Left renal pelvis (tissue), 4 donors: ENCODE measurements at regions not wholly inside any gene's neighbourhood (a gene's known extent, or its start where the extent isn't known, plus 50 kb on each side); places are given as distances from the start of the nearest gene placed in this dataset.
"Not testable (repeated sequence)": the region's sequence is repeated elsewhere in the genome, so short reads cannot be mapped to it uniquely, and the experiment has no call there.

Source experiments
- DNase-seq, 4 donors: peaks; one replicate each; pipeline ENCODE4 v3.0.0-alpha.2; 2013; ENCODE audit warnings: low read depth in 4 of 4, low spot score in 3 of 4

DNA sequence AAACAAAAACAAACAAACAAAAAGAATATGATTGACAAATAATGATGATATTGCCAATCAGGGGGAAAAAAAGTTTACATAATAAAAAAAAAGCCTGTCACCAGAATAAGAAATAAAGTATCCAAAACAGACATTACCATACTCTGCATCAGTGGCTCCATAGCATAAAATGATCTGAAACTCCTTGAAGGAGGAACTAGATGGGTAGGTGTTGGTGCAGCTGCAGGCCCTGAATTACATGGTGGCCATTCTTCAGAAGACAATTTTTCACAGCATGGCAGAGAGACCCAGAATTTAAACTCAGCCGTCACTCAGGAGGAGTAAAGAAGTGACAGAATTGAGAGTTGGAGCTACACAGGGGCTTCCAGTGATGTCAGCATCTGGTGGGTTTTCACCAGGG is 60.2 kb downstream of the GLUL start:
- no peak for DNase-seq

DNA sequence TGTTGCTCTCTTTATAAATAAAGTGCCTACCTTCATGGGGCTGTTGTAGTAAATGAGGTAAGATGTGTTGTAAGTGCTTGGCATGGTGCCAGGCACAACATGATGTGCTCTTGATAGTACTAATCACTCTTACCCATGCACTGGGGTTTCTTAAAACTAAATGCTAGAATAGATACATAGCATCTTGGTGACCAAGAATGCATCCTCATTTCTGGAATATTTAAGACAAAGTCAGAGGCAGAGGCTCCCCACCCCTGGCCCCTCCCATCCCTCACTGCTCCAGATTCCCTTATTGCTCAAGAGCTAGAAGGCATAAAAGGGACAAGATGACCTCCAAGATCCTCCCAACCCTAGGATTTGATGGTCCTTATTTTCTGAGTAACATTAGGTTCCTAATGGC is 61.3 kb downstream of the GLUL start:
- no peak for DNase-seq

DNA sequence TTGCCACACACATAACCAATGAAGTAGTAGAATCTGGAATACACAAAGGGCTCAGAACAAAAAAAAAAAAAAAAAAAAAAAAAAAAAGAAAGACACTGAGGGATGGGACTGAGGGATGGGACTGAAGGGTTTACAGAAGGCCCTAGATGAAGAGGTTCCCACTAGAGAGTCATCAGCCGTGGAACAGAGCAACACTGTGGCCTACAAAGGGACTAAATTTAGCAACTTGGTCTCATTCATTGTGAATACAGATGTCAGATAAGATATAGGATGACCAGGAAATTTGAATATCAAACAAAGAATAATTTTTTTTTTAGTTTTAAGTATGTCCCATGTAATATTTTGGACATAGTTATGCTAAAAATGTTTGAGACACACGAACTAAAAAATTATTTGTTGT is 62.1 kb downstream of the GLUL start:
- no peak for DNase-seq

DNA sequence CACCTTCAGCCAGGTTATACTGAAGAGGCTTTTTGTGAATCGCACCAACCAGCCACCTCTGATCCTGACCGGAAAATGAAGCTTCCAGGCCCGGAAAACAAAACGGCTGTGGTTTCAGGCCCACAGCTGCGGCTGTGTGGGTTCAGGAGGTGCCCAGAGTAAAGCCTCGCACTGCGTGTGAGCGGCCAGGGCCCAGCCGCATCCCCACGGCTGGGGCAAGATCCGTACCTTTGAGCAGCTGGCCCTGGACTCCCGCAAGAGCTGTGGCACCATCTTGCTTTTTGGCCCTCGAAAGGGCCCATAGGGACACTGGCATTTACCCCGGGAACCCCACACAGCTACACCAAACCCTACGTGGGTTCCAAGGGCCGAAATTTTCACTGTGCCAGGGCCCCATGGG is 63.0 kb downstream of the GLUL start:
- DNase-seq = no peak

DNA sequence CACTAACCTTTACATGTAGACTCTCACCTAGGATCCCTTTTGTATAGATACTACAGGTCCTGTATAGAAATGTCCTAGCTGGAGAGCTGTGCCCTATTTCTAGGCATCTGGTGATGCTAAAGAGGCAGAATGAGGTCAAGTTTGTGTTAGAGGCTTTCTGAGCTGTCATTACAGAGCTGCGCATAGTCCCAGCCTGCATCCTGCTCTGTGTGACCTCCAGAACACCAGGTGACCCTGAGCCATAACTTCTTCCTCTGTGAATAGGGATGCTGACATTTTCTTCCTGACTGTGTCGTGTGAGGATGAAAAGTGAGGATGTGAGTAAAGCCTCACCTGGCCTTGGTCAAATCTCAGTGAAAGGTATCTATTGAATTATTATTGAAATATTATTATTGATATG is 66.3 kb downstream of the GLUL start:
- DNase-seq = no peak

GRCh38 chr1:182321532-182321931 is 70.1 kb downstream of the GLUL start:
- DNase-seq = not testable (repeated sequence)

DNA sequence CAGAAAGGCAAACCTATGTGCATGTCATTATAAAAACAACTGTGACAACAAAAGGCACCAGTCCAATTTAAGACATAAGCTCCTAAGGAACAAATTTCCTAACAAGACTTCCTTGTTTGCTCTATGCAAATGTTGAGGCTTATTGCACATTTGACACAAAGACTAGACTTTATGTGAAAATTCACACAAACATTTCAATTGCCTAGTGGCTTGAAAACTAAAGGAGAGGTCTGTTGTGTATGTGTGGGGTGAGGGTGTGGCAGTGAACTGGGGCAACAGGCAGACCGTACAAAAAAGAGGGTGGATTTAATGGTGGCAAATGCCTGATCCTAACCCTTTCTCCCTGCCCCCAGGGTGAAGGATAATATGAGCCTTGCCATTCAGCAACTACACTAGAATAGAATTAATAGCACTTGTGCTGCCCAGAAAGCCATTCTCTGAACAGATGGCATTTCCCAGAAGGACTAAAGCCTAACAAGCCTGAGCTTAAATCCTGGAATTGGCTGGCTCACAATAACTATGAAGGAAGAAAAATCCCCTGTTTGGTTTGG is 73.9 kb downstream of the GLUL start:
- no peak for DNase-seq

- DNase-seq = not testable (repeated sequence)
Observed at GRCh38 chr1:182316454-182316853, 75.1 kb downstream of the GLUL start.

- DNase-seq = no peak
Observed at GRCh38 chr1:182315167-182315556, 76.4 kb downstream of the GLUL start.

- DNase-seq = no peak
Observed at GRCh38 chr1:182309631-182310351, 81.8 kb downstream of the GLUL start.

DNA sequence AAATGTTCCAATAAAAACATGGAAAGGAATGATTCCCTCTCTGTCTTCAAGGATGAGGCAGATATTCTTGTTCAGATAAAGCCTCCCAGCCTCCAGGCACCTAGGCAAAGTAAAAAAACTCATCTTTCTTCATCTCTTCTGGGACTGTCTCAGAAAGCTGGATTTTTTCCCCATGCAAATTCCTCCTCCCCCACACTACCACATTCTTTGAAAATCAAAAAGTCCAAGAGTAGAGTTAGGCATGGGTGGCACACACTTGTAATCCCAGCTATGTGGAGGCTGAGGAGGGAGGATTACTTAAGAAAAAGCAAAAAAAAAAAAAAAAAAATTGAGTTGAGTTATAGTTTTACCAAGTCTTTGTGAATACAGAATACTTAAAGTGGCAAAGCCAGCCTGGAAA is 82.8 kb downstream of the GLUL start:
- no peak for DNase-seq

DNA sequence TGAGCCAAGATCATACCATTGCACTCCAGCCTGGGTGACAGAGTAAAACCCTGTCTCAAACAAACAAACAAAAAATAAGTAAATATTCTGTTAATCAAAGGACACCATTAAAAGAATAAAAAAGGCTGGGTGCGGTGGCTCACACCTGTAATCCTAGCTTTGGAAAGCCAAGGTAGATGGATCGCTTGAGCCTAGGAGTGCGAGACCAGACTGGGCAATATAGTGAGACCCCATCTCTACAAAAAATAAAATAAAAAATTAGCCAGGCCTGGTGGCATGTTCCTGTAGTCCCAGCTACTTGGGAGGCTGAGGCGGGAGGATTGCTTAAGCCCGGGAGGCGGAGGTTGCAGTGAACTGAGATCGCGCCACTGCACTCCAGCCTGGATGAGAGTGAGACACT is 84.1 kb downstream of the GLUL start:
- not testable (repeated sequence) for DNase-seq

DNA sequence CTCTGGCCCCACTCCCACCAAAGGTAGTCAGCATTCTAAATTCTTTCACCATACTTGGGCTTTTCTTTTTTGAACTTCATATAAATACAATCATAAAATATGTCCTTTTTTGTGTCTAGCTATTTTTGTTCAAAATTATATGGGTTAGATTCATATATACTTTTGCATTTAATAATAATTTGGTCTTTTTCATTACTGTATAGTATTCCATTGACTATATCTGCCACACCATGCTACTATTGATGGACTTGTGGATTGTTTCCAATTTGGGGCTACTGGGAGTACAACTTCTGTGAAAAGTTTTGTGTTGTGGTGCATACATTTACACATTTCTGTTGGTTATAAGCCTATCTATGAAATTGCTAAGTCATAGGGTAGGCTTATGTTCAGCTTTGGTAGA is 85.7 kb downstream of the GLUL start:
- no peak for DNase-seq

- no peak for DNase-seq
Observed at GRCh38 chr1:182304627-182305026, 87.0 kb downstream of the GLUL start.

DNA sequence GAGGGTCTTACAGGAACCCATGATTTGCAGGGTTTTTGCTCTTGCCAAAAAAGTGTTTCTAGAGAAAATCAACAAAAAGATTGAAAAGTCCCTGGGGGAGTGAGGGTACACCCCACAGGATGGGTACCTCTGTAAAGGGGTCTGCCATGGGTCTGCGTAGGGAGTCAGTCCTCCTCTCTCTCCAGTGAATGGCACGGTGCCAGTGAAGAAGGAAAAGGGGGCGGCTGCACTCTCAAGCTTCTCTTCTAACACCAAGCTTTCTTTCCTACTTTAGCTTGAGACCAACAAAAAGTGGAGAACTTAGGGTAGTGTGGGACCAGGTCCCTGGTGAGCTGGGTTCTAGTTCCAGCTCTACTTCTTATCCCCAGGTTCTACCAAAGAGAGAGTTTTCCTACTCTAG is 87.4 kb downstream of the GLUL start:
- no peak for DNase-seq

GRCh38 chr1:182303778-182304177 is 87.8 kb downstream of the GLUL start:
- no peak for DNase-seq

DNA sequence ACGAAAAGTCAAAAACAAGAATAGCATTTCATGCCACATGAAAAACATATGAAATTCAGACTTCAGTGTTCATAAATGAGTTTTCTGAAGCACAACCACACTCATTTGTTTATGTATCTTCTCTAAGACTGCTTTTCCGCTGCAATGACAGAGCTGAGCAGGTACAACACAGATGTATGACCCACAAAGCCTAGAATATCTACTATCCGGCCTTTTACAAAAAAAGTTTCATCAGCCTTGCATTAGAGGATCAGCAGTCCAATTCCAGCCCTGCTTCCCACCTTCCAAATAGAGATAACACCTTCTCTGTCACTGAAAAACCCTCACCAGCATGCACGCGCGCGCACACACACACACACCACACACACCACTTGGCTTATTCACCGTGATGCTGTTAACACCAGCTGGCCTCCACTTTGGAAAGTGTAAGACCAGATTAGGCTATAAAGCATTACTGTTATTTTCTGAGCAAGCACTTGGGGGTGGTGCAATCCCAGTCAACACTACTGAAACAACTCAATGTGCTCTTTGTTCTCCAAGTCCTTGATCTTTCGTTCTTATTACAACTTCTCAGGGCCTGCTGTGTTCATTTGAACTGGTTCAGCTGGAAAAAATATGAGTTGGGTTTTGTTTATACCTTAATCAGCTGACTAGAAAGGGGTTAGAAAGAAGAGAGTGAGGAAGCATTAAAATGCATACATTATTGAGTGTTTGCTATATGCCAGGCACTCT is 90.0 kb downstream of the GLUL start:
- DNase-seq = no peak

- DNase-seq = no peak
Observed at GRCh38 chr1:182301026-182301436, 90.6 kb downstream of the GLUL start.

GRCh38 chr1:182299728-182300616 is 91.6 kb downstream of the GLUL start:
- no peak for DNase-seq

DNA sequence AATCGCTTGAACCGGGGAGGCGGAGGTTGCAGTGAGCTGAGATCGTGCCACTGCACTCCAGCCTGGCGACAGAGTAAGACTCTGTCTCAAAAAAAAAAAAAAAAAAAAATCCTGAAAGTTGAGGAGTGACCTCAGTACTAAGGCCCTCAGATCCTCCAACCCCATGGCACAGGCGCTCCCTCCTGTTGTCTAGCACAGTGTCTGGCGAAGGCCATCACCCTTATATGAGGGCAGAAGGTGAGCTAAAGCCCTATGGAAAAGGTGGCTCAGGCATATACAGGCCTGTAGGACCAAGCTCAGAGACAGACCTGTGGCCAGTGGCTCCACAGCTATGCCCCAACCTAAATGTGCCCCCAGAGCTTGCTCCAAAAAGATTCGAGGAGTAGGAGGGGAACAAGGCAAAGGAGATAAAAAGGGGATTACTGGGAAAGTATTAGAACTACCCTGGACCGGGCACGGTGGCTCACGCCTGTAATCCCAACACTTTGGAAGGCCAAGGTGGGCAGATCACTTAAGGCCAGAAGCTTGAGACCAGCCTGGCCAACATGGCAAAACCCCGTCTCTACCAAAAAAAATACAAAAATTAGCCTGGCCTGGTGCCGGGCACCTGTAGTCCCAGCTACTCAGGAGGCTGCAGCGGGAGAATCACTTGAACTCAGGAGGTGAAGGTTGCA is 92.4 kb downstream of the GLUL start:
- not testable (repeated sequence) for DNase-seq

DNA sequence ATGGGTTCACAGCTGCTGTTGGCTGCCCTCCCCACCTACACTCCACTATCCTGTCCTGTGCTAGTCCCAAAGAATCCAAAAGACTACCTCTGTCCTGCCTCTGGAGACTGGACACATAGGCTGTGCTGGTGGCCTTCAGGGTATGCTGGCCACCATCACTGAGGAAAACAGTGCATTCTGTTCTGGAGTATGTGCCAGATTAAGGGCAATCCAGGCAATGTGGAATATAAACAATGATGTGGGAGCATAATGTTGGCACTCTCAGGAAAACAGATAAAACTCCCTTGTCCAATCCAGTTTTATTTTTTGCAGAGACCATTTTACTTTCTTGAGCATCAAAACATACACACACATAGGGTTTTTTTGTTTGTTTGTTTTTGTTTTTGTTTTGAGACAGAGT is 94.3 kb downstream of the GLUL start:
- no peak for DNase-seq
